Ovary (tissue), 7 donors: ENCODE measurements at regions not wholly inside any gene's neighbourhood (a gene's known extent, or its start where the extent isn't known, plus 50 kb on each side); places are given as distances from the start of the nearest gene placed in this dataset.
"Not testable (repeated sequence)": the region's sequence is repeated elsewhere in the genome, so short reads cannot be mapped to it uniquely, and the experiment has no call there.

Experiments used
- DNase-seq, 5 donors: peaks; one replicate each; pipeline ENCODE4 v3.0.0-alpha.2; 2019 to 2020
- H3K27ac ChIP-seq, 2 donors: fragments of 200-600 bp; one replicate each; pipeline versions ENCODE4 v1.5.1 to v1.8.0; 2019 to 2022
- H3K27me3 ChIP-seq: fragments of 200-600 bp; one replicate; pipeline ENCODE4 v1.8.0; 2022
- H3K36me3 ChIP-seq: fragments of 200-600 bp; sonication (generic); one replicate; pipeline ENCODE4 v1.5.1; 2019
- H3K4me1 ChIP-seq: one replicate; pipeline ENCODE4 v1.8.1; 2013; ENCODE audit warnings: mild to moderate bottlenecking, moderate library complexity; ENCODE audit not compliant: insufficient read depth
- H3K4me3 ChIP-seq: fragments of 200-600 bp; sonication (generic); one replicate; pipeline ENCODE4 v1.5.1; 2017
- H3K9me3 ChIP-seq, 2 donors: fragments of 200-600 bp in 1 of 2; sonication (generic) in 1 of 2; one replicate each; pipeline versions ENCODE4 v1.5.1 to v1.8.1; 2013 to 2019; ENCODE audit warnings: mild to moderate bottlenecking in 1 of 2, moderate library complexity in 1 of 2
- EP300 ChIP-seq: sonication (generic); formaldehyde crosslinking; IDR thresholded peaks from one replicate; pipeline ENCODE4 v1.6.1; 2017; ENCODE audit warnings: antibody characterized with exemption
- POLR2A ChIP-seq: fragments of 450-650 bp; IDR thresholded peaks from one replicate; pipeline ENCODE4 v1.6.1; 2017; ENCODE audit warnings: antibody characterized with exemption, mild to moderate bottlenecking, moderate library complexity
- WGBS, 3 donors: extraction: QIAGEN DNeasy Blood & Tissue Kit in 1 of 3; methylation state at CpG; one replicate each; pipeline versions ENCODE4 v1.1.5 to v1.1.7; 2013 to 2017; 5-methylcytosine and 5-hydroxymethylcytosine counted together
- intact Hi-C, 4 donors: fragments of 100-400 bp; cut with DNase I; formaldehyde crosslinking; loops; one replicate each; pipeline versions ENCODE4 v1.11.0 to v1.15.1; 2022 to 2023
- TF ChIP-seq, protein P1 (sequence below), 3 donors: fragments of 450-650 bp in 2 of 3; fragments of 200-600 bp in 1 of 3; IDR thresholded peaks; one replicate each; pipeline versions ENCODE4 v1.5.1 to v1.8.0; 2016 to 2022; ENCODE audit warnings: antibody characterized with exemption in 3 of 3, mild to moderate bottlenecking in 1 of 3
- donor health status: DM: no; HTN: no; CAD: no; lungs with moderate emphysema.
- donor health status: DM: no; HTN: no; CAD: no.
- donor health status: Bipolar disorder and iron deficiency.
- donor health status: DM: no; HTN: no; CAD: no.
- donor health status: DM: yes; HTN: yes; CAD: no.

DNA sequence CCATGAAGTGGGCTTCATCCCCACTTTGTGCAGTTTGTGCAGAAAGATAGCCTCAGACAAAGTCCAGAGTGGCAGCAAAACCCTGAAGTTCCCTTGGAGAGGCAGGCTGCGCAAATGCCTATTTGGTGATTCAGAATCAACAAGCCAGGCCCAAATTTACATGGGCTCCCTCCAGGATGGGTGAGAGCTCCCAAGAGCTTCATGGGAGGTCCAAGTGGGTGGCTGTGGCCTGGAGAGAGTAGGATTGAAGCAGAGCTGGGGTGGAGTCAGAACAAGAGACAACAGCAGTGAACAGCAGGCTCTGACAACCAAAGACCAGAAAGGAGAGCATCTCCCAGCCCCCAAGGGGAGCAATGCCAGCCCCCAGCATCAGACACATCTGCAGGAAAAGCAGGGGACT is 277.4 kb downstream of the ANAPC1 start:
- H3K4me1 ChIP-seq, H3K9me3 ChIP-seq, H3K4me3 ChIP-seq, H3K36me3 ChIP-seq, DNase-seq, intact Hi-C loops, H3K27me3 ChIP-seq, H3K27ac ChIP-seq: not testable (repeated sequence)
- WGBS, 3 donors: 100% methylated on average over 1 of the region's 1 CpG; no CpG with 5 or more reads in 2 of the 3 donors

GRCh38 chr2:111609146-111609844 is 274.7 kb downstream of the ANAPC1 start:
- WGBS, 3 donors: 92 to 98% (median 95%) methylated on average over 3 to 5 of the region's 5 CpGs
- H3K36me3 ChIP-seq, H3K27me3 ChIP-seq, H3K9me3 ChIP-seq, H3K27ac ChIP-seq, H3K4me3 ChIP-seq, intact Hi-C loops, H3K4me1 ChIP-seq, DNase-seq: not testable (repeated sequence)

DNA sequence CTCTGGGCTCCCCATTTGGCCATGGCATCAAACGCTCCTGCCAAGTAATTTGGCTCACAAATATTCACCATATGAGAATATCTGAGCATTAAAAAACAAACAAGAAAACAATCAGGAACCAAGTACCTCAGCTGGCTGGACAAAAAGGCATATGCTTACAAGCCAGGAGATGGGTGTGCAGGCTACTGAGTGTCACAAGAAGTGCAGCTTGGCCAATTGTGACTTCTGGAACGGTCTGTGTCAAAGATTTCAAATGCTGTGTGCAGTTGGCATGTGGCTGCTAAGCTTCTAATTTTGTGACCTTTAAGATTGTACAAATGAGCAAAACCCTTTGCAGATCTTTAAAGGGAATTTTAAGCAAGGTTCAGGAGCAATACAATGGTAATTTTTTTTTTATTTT is 274.0 kb downstream of the ANAPC1 start:
- H3K27ac ChIP-seq, H3K4me1 ChIP-seq, H3K27me3 ChIP-seq, intact Hi-C loops, H3K9me3 ChIP-seq, DNase-seq, H3K4me3 ChIP-seq, H3K36me3 ChIP-seq: not testable (repeated sequence)
- 61 to 86% (median 85%) methylated on average over 1 to 2 of the region's 2 CpGs for WGBS, 3 donors

DNA sequence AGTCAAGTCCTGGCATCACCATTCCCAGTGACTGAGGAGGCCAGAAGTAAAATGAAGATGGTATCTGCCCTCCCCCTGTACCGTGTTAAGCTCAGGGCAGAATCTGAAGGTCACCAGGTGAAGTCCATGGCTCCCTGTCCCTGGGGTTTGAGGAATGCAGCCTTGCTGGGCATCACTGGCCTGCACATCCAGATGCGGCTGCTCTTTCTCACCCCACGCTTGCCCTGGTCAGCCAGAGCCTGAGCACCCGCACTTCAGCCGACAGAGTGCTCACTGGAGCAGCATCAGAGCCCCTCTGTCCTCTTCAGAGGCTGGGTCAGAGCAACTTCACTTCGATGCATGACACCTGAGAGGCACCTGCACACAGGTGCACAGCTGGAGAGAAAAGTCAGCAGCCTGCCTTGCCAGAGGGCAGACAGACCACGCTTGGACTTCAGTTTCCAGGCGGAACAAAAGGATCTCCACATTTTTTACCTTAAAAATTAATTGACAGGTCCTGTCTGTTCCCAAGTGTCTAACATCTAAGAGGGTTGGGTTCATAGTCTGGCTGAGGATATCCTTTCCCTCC is 267.3 kb downstream of the ANAPC1 start:
- H3K27ac ChIP-seq: no peak overlapping the region
- no peak for DNase-seq
- intact Hi-C loops: no loop called here
- no peak overlapping the region for H3K4me3 ChIP-seq
- H3K9me3 ChIP-seq: no peaks in the 10 kb centered on the region
- peaks cover 4% of the 10 kb centered on the region for H3K4me1 ChIP-seq
- H3K27me3 ChIP-seq: no peaks in the 10 kb centered on the region
- TF ChIP-seq POLR2A (no peak), EP300 (no peak)
- TF ChIP-seq, protein P1, sequence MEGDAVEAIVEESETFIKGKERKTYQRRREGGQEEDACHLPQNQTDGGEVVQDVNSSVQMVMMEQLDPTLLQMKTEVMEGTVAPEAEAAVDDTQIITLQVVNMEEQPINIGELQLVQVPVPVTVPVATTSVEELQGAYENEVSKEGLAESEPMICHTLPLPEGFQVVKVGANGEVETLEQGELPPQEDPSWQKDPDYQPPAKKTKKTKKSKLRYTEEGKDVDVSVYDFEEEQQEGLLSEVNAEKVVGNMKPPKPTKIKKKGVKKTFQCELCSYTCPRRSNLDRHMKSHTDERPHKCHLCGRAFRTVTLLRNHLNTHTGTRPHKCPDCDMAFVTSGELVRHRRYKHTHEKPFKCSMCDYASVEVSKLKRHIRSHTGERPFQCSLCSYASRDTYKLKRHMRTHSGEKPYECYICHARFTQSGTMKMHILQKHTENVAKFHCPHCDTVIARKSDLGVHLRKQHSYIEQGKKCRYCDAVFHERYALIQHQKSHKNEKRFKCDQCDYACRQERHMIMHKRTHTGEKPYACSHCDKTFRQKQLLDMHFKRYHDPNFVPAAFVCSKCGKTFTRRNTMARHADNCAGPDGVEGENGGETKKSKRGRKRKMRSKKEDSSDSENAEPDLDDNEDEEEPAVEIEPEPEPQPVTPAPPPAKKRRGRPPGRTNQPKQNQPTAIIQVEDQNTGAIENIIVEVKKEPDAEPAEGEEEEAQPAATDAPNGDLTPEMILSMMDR (IDR thresholded peaks at IDR 0.05): no peak
- 81 to 86% (median 82%) methylated on average over 8 of the region's 8 CpGs for WGBS, 3 donors
- H3K36me3 ChIP-seq: no peaks in the 10 kb centered on the region

DNA sequence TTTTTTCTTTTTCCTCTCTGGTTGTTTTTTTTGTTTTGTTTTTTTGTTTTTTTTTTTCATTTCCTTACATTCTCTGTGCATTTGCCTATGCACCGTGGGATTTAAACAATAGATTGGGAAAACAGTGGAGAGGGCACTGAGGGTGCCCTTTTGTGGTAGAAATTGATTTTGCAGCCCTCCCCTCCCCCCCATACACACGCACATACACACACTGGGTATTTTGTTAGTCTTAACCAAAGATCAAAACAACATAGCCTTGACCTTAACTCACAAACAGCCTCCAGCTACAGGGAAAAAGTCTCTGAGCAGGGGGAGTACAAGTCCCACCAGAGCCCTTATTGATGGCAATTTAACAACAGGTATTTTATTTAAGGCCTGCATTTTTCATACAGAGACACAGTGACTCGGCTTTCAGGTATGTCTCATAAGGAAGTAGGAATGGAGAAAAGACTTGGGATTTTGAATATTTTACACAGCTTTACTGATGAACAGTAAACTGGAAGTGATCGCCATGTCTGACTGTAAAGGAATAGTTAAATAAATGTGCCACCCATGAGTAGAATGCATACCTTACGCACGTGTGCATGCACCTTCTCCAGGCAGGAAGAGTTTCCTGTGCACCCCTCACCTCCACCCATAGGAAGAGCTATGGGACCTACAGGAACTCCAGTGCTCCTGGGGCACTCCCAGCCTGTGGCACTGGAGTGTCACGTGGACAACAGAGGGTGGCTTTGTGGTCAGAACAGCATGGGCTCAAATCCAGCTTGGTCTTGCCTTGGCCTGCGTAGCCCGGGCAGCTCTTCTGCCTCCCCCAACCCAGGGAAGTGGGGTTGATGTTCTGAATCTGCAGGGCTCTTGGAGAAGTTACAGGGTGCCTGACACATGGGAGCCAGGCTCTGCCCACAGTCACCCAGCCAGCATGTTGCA is 266.4 kb downstream of the ANAPC1 start:
- TF ChIP-seq EP300 (no peak), POLR2A (no peak)
- TF ChIP-seq, protein P1 (IDR thresholded peaks at IDR 0.05): no peak

More for the DNA sequence above, 266.4 kb downstream of the ANAPC1 start:
- Histone ChIP-seq H3K4me1 (peaks cover 4% of the 10 kb centered on the region), H3K9me3 (no peaks in the 10 kb centered on the region), H3K27ac (no peak overlapping the region), H3K36me3 (no peaks in the 10 kb centered on the region), H3K4me3 (no peak overlapping the region), H3K27me3 (no peaks in the 10 kb centered on the region)
- WGBS, 3 donors: 46 to 57% (median 52%) methylated on average over 9 of the region's 9 CpGs
- intact Hi-C loops: no loop called here
- no peak for DNase-seq
